GM23338 (cell line): ENCODE measurements at regions not wholly inside any gene's neighbourhood (a gene's known extent, or its start where the extent isn't known, plus 50 kb on each side); places are given as distances from the start of the nearest gene placed in this dataset.

Source experiments
- ATAC-seq: fragments of 200-7000 bp; cut with Tn5 transposase; 3 replicates; pipeline ENCODE4 v1.9.1; 2020
- DNase-seq: peaks from one replicate; pipeline ENCODE4 v3.0.0-alpha.2; 2015; ENCODE audit warnings: low spot score
- H2AFZ ChIP-seq: fragments of 200-600 bp; sonication (generic); 2 replicates; pipeline ENCODE4 v1.8.0; 2016; ENCODE audit warnings: antibody characterized with exemption, mild to moderate bottlenecking, moderate library complexity
- H3F3A ChIP-seq: fragments of 200-600 bp; sonication (generic); replicated peaks from 2 replicates; pipeline ENCODE4 v1.8.0; 2017; ENCODE audit warnings: antibody characterized with exemption, mixed run types, low read depth
- H3K27ac ChIP-seq: fragments of 200-600 bp; sonication (generic); 2 replicates; pipeline ENCODE4 v1.6.1; 2016; ENCODE audit warnings: low read depth
- H3K27me3 ChIP-seq: fragments of 200-600 bp; sonication (generic); 2 replicates; pipeline ENCODE4 v1.8.0; 2016; ENCODE audit warnings: mild to moderate bottlenecking, mixed run types, moderate library complexity; ENCODE audit not compliant: insufficient read depth
- H3K36me3 ChIP-seq: fragments of 200-600 bp; sonication (generic); 2 replicates; pipeline ENCODE4 v1.8.0; 2016; ENCODE audit warnings: mild to moderate bottlenecking; ENCODE audit not compliant: insufficient read depth
- H3K4me1 ChIP-seq: fragments of 200-600 bp; sonication (generic); 2 replicates; pipeline ENCODE4 v1.8.0; 2016; ENCODE audit warnings: mild to moderate bottlenecking, moderate library complexity; ENCODE audit not compliant: insufficient read depth
- H3K4me2 ChIP-seq: fragments of 200-600 bp; sonication (generic); 2 replicates; pipeline ENCODE4 v1.7.1; 2017; ENCODE audit warnings: mixed run types
- H3K4me3 ChIP-seq: fragments of 200-600 bp; sonication (generic); 2 replicates; pipeline ENCODE4 v1.6.1; 2016; ENCODE audit warnings: mixed run types
- H3K79me2 ChIP-seq: fragments of 200-600 bp; sonication (generic); replicated peaks from 2 replicates; pipeline ENCODE4 v1.8.0; 2017; ENCODE audit warnings: mild to moderate bottlenecking; ENCODE audit not compliant: insufficient read depth
- H3K9me2 ChIP-seq: fragments of 200-600 bp; sonication (generic); 2 replicates; pipeline ENCODE4 v1.8.0; 2017; ENCODE audit not compliant: insufficient read depth
- H4K20me1 ChIP-seq: fragments of 200-600 bp; sonication (generic); replicated peaks from 2 replicates; pipeline ENCODE4 v1.8.0; 2017; ENCODE audit warnings: mild to moderate bottlenecking; ENCODE audit not compliant: insufficient read depth
- H3K27ac Mint-ChIP-seq: 2 replicates; pipeline ENCODE4 v1.8.0; 2020; ENCODE audit warnings: inconsistent platforms, mild to moderate bottlenecking, moderate library complexity, mixed read lengths
- H3K27me3 Mint-ChIP-seq: 3 replicates; pipeline ENCODE4 v1.8.0; 2022; ENCODE audit warnings: low read depth, mild to moderate bottlenecking, moderate library complexity, mixed read lengths, inconsistent platforms; ENCODE audit not compliant: insufficient read depth, poor library complexity
- H3K36me3 Mint-ChIP-seq: 3 replicates; pipeline ENCODE4 v1.8.0; 2021; ENCODE audit warnings: low read depth, mild to moderate bottlenecking, inconsistent platforms, moderate library complexity, mixed read lengths
- H3K4me1 Mint-ChIP-seq: 3 replicates; pipeline ENCODE4 v1.8.0; 2020; ENCODE audit warnings: mild to moderate bottlenecking, inconsistent platforms, mixed read lengths
- H3K4me3 Mint-ChIP-seq: 3 replicates; pipeline ENCODE4 v1.8.0; 2021; ENCODE audit warnings: moderate library complexity, mild to moderate bottlenecking, inconsistent platforms, mixed read lengths
- H3K9me3 Mint-ChIP-seq: 3 replicates; pipeline ENCODE4 v1.8.0; 2020; ENCODE audit warnings: moderate library complexity, mild to moderate bottlenecking, inconsistent platforms, mixed read lengths
- CREB1 ChIP-seq: fragments of 250-450 bp; sonication (Bioruptor Pico); IDR thresholded peaks from 2 replicates; pipeline ENCODE4 v1.5.0; 2020; ENCODE audit warnings: low read depth, mild to moderate bottlenecking, moderate library complexity
- EZH2 ChIP-seq: fragments of 200-600 bp; sonication (generic); IDR thresholded peaks from one replicate; pipeline ENCODE4 v1.8.0; 2017; ENCODE audit warnings: antibody characterized with exemption, mild to moderate bottlenecking, low read depth; ENCODE audit not compliant: unreplicated experiment
- EZH2phosphoT487 ChIP-seq: fragments of 200-600 bp; sonication (generic); IDR thresholded peaks from one replicate; pipeline ENCODE4 v1.8.1; 2018; ENCODE audit warnings: antibody characterized with exemption; ENCODE audit not compliant: unreplicated experiment
- JUNB ChIP-seq: IDR thresholded peaks from one replicate; pipeline ENCODE4 v1.6.1; 2016; ENCODE audit warnings: antibody characterized with exemption; ENCODE audit not compliant: unreplicated experiment
- NANOG ChIP-seq: IDR thresholded peaks from 2 replicates; pipeline ENCODE4 v1.6.1; 2016; ENCODE audit warnings: antibody characterized with exemption, borderline replicate concordance
- POLR2AphosphoS5 ChIP-seq: IDR thresholded peaks from 2 replicates; pipeline ENCODE4 v1.6.1; 2016; ENCODE audit warnings: antibody characterized with exemption, low read depth
- REST ChIP-seq: IDR thresholded peaks from one replicate; pipeline ENCODE4 v1.6.1; 2018; ENCODE audit warnings: antibody characterized with exemption; ENCODE audit not compliant: unreplicated experiment
- STAT1 ChIP-seq: IDR thresholded peaks from one replicate; pipeline ENCODE4 v1.6.1; 2016; ENCODE audit warnings: antibody characterized with exemption; ENCODE audit not compliant: unreplicated experiment
- ZNF114 ChIP-seq: fragments of 250-450 bp; sonication (Bioruptor Pico); IDR thresholded peaks from 2 replicates; pipeline ENCODE4 v1.5.0; 2020; ENCODE audit warnings: mild to moderate bottlenecking, moderate library complexity
- ZNF331 ChIP-seq: fragments of 250-450 bp; sonication (Bioruptor Pico); IDR thresholded peaks from 2 replicates; pipeline ENCODE4 v1.5.0; 2020; ENCODE audit warnings: low read depth, mild to moderate bottlenecking, moderate library complexity
- TF ChIP-seq, protein P1 (sequence below): IDR thresholded peaks from 2 replicates; pipeline ENCODE4 v1.6.1; 2016; ENCODE audit warnings: antibody characterized with exemption

GRCh38 chr2:22893761-22894517 lies 491.0 kb upstream of the KLHL29 start (continued):
- TF ChIP-seq REST (no peak), STAT1 (no peak), JUNB (no peak), CREB1 (no peak), ZNF114 (CRISPR knock-in tag) (no peak)

DNA sequence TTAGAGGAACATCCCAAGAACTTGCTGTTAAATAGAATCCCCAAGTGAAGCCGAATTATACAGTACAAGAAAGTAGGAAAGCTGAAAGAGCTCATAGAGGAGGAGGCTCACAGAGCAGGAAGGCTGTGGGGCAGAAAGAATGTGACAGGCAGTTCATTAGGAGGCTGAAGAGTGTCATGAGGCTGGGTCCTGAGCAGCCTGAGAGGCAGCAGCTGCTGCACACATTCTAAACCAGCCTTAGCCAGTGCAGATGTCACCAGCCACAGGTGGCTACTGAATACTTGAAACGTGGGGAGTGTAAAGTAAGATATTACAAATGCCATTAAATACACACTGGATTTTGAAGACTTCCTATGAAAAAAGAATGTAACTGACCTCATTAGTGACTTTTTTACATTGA lies 490.2 kb upstream of the KLHL29 start:
- Histone ChIP-seq H4K20me1 (no peaks in the 10 kb centered on the region), H3K4me2 (no peak overlapping the region), H3K4me1 (no peaks in the 10 kb centered on the region), H3K36me3 (no peaks in the 10 kb centered on the region; the same call in 1 of the 2 replicates), H2AFZ (no peak overlapping the region), H3K9me2 (peaks cover 8% of the 10 kb centered on the region; the same call in 1 of the 2 replicates), H3K27me3 (no peaks in the 10 kb centered on the region), H3F3A (no peaks in the 10 kb centered on the region), H3K4me3 (no peak overlapping the region), H3K27ac (no peak overlapping the region), H3K79me2 (no peaks in the 10 kb centered on the region)
- no peak for ATAC-seq
- TF ChIP-seq ZNF331 (CRISPR knock-in tag) = no peak
- no peak for TF ChIP-seq NANOG
- TF ChIP-seq EZH2phosphoT487 = no peak
- TF ChIP-seq STAT1 = no peak
- DNase-seq = no peak
- Mint-ChIP-seq H3K36me3 (no peaks in the 10 kb centered on the region), H3K4me3 (no peak overlapping the region), H3K9me3 (no peaks in the 10 kb centered on the region), H3K27ac (no peak overlapping the region), H3K4me1 (no peaks in the 10 kb centered on the region), H3K27me3 (no peaks in the 10 kb centered on the region)

GRCh38 chr2:22897428-22897827 lies 487.6 kb upstream of the KLHL29 start:
- no peak for DNase-seq
- no peaks in the 10 kb centered on the region for H3K79me2 ChIP-seq
- H3K9me2 ChIP-seq = no peaks in the 10 kb centered on the region; the same call in 1 of the 2 replicates
- H3K27me3 Mint-ChIP-seq = no peaks in the 10 kb centered on the region
- no peaks in the 10 kb centered on the region for H3F3A ChIP-seq
- H3K4me1 ChIP-seq = no peaks in the 10 kb centered on the region
- H3K27me3 ChIP-seq = no peaks in the 10 kb centered on the region
- no peaks in the 10 kb centered on the region for H4K20me1 ChIP-seq
- H3K4me2 ChIP-seq = no peak overlapping the region
- H3K27ac ChIP-seq = no peak overlapping the region
- H2AFZ ChIP-seq = no peak overlapping the region
- no peak overlapping the region for H3K27ac Mint-ChIP-seq
- no peak overlapping the region for H3K4me3 ChIP-seq
- no peaks in the 10 kb centered on the region for H3K4me1 Mint-ChIP-seq
- H3K4me3 Mint-ChIP-seq = no peak overlapping the region
- H3K36me3 ChIP-seq = no peaks in the 10 kb centered on the region; the same call in 1 of the 2 replicates
- no peak for ATAC-seq
- H3K36me3 Mint-ChIP-seq = no peaks in the 10 kb centered on the region
- H3K9me3 Mint-ChIP-seq = no peaks in the 10 kb centered on the region
- no peak for TF ChIP-seq REST
- TF ChIP-seq ZNF331 (CRISPR knock-in tag) = no peak
- TF ChIP-seq EZH2 = no peak
- TF ChIP-seq, protein P1, sequence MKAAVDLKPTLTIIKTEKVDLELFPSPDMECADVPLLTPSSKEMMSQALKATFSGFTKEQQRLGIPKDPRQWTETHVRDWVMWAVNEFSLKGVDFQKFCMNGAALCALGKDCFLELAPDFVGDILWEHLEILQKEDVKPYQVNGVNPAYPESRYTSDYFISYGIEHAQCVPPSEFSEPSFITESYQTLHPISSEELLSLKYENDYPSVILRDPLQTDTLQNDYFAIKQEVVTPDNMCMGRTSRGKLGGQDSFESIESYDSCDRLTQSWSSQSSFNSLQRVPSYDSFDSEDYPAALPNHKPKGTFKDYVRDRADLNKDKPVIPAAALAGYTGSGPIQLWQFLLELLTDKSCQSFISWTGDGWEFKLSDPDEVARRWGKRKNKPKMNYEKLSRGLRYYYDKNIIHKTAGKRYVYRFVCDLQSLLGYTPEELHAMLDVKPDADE = no peak
- no peak for TF ChIP-seq EZH2phosphoT487
- TF ChIP-seq POLR2AphosphoS5 = no peak
- no peak for TF ChIP-seq NANOG
- no peak for TF ChIP-seq CREB1
- TF ChIP-seq JUNB = no peak
